GM12878 (cell line): ENCODE measurements at regions not wholly inside any gene's neighbourhood (a gene's known extent, or its start where the extent isn't known, plus 50 kb on each side); places are given as distances from the start of the nearest gene placed in this dataset.
A peak's percentile ranks its signal among the peaks of the same experiment; 100 is the strongest.

ENCODE experiments used
- ATAC-seq: fragments of 200-7000 bp; cut with Tn5 transposase; 3 replicates; pipeline ENCODE4 v1.9.1; 2020; ENCODE audit warnings: mild to moderate bottlenecking, moderate library complexity
- BruUV-seq: library from RNA; stranded (reverse); fragments of 400-500 nt; replicated peaks from 2 replicates; lab custom pipeline; 2021; lab: Mats Ljungman, UMichigan
- CTCF ChIA-PET: fragments of 300-600 bp; sonication (Branson Sonifier 250); formaldehyde crosslinking; extraction: SDS; loops from one replicate; lab custom pipeline; 2021; ENCODE audit warnings: inconsistent platforms; lab: Yijun Ruan, JAX
- POLR2A ChIA-PET: fragments of 350-600 bp; formaldehyde crosslinking; extraction: SDS; loops from one replicate; lab custom pipeline; 2021; ENCODE audit warnings: inconsistent platforms; lab: Charles Lee
- RAD21 ChIA-PET: fragments of 300-600 bp; sonication (Branson Sonifier 250); formaldehyde crosslinking; loops from one replicate; lab custom pipeline; 2023; ENCODE audit warnings: antibody characterized with exemption; ENCODE audit not compliant: unreplicated experiment; lab: Charles Lee
- SMC1A ChIA-PET: fragments of 300-600 bp; sonication (Branson Sonifier 250); formaldehyde crosslinking; loops from one replicate; lab custom pipeline; 2023; ENCODE audit not compliant: unreplicated experiment, uncharacterized antibody; lab: Charles Lee
- DNase-seq: peaks from one replicate; pipeline ENCODE4 v3.0.0-alpha.2; 2011; ENCODE audit warnings: low read depth, low spot score
- FAIRE-seq: peaks from 3 replicates; lab custom pipeline; 2011; peaks lifted over from hg19 to GRCh38; lab: Jason Lieb, UNC
- H2AFZ ChIP-seq: 2 replicates; pipeline ENCODE4 v1.6.0; 2011; ENCODE audit warnings: low read depth, low read length, control low read depth; ENCODE audit not compliant: control insufficient read depth
- H3K27ac ChIP-seq: 2 replicates; pipeline ENCODE4 v1.5.1; 2011; ENCODE audit warnings: control low read depth; ENCODE audit not compliant: control insufficient read depth, insufficient read depth
- H3K27me3 ChIP-seq, 2 experiments: replicated peaks in 1 of 2; 2 replicates each; pipeline versions ENCODE4 v1.6.0 to v1.6.1; 2011; ENCODE audit warnings: low read length in 1 of 2; ENCODE audit not compliant: control insufficient read depth in 2 of 2, insufficient read depth in 2 of 2
- H3K36me3 ChIP-seq, 2 experiments: 2 replicates each; pipeline ENCODE4 v1.5.1; 2011; ENCODE audit warnings: low read length in 1 of 2; ENCODE audit not compliant: control insufficient read depth in 2 of 2, insufficient read depth in 2 of 2
- H3K4me1 ChIP-seq: 2 replicates; pipeline ENCODE4 v1.6.1; 2011; ENCODE audit warnings: mild to moderate bottlenecking, low read length, moderate library complexity, mixed read lengths; ENCODE audit not compliant: control insufficient read depth, insufficient read depth
- H3K4me2 ChIP-seq: 2 replicates; pipeline ENCODE4 v1.6.0; 2011; ENCODE audit warnings: control low read depth; ENCODE audit not compliant: control insufficient read depth, insufficient read depth
- H3K4me3 ChIP-seq: fragments of 200-600 bp; sonication (generic); 2 replicates; pipeline ENCODE4 v1.5.1; 2016
- H3K79me2 ChIP-seq: 2 replicates; pipeline ENCODE4 v1.6.0; 2011; ENCODE audit warnings: low read length; ENCODE audit not compliant: control insufficient read depth, insufficient read depth
- H3K9ac ChIP-seq: 2 replicates; pipeline ENCODE4 v1.8.0; 2011; ENCODE audit warnings: low read length, control low read depth, mixed read lengths; ENCODE audit not compliant: control insufficient read depth, insufficient read depth
- H3K9me3 ChIP-seq: replicated peaks from 3 replicates; pipeline ENCODE4 v1.5.1; 2011; ENCODE audit warnings: mild to moderate bottlenecking, low read length; ENCODE audit not compliant: control insufficient read depth, insufficient read depth
- H4K20me1 ChIP-seq: 2 replicates; pipeline ENCODE4 v1.6.0; 2011; ENCODE audit not compliant: control insufficient read depth, insufficient read depth
- BACH1 ChIP-seq: fragments of 450-650 bp; IDR thresholded peaks from 2 replicates; pipeline ENCODE4 v1.6.1; 2017; ENCODE audit warnings: mild to moderate bottlenecking, borderline replicate concordance
- BCLAF1 ChIP-seq: fragments of 450-650 bp; IDR thresholded peaks from 2 replicates; pipeline ENCODE4 v1.6.1; 2017; ENCODE audit warnings: antibody characterized with exemption, mild to moderate bottlenecking, moderate library complexity
- CBFB ChIP-seq: IDR thresholded peaks from 2 replicates; pipeline ENCODE4 v1.6.1; 2016; ENCODE audit warnings: antibody characterized with exemption, low read depth
- E2F8 ChIP-seq: fragments of 450-650 bp; IDR thresholded peaks from 2 replicates; pipeline ENCODE4 v1.6.1; 2018; ENCODE audit warnings: mild to moderate bottlenecking, low read depth, moderate library complexity; ENCODE audit not compliant: partially characterized antibody
- EP300 ChIP-seq, 2 experiments: fragments of 150-350 bp in 1 of 2; IDR thresholded peaks; 2 replicates each; pipeline ENCODE4 v1.6.1; 2011 to 2012; ENCODE audit warnings: low read depth in 2 of 2, low read length in 2 of 2, borderline replicate concordance in 1 of 2, improper control_type of control experiment in 1 of 2, inconsistent platforms in 1 of 2; ENCODE audit not compliant: control insufficient read depth in 1 of 2
- KDM1A ChIP-seq: fragments of 200-600 bp; sonication (generic); IDR thresholded peaks from 2 replicates; pipeline ENCODE4 v1.6.1; 2016; ENCODE audit warnings: borderline replicate concordance
- MYB ChIP-seq: fragments of 150-350 bp; IDR thresholded peaks from 2 replicates; pipeline ENCODE4 v1.6.1; 2014; ENCODE audit warnings: mild to moderate bottlenecking, low read depth, low read length, borderline replicate concordance
- NFYA ChIP-seq: IDR thresholded peaks from 2 replicates; pipeline ENCODE4 v1.6.1; 2011; ENCODE audit warnings: low read depth, mild to moderate bottlenecking, low read length, improper control_type of control experiment, borderline replicate concordance
- PML ChIP-seq: IDR thresholded peaks from 2 replicates; pipeline ENCODE4 v1.6.1; 2012; ENCODE audit warnings: low read length, inconsistent platforms
- RCOR1 ChIP-seq: conservative IDR thresholded peaks from 2 replicates; pipeline ENCODE4 v1.6.1; 2012; ENCODE audit warnings: low read depth, low read length, improper control_type of control experiment
- RELA ChIP-seq: fragments of 450-650 bp; IDR thresholded peaks from 2 replicates; pipeline ENCODE4 v1.8.0; 2014; ENCODE audit warnings: borderline replicate concordance; ENCODE audit not compliant: partially characterized antibody
- RFX5 ChIP-seq: IDR thresholded peaks from 2 replicates; pipeline ENCODE4 v1.6.1; 2011; ENCODE audit warnings: low read depth, low read length, improper control_type of control experiment
- SREBF1 ChIP-seq: IDR thresholded peaks from 2 replicates; pipeline ENCODE4 v1.6.1; 2012; ENCODE audit warnings: mild to moderate bottlenecking, low read length
- STAT3 ChIP-seq: IDR thresholded peaks from 2 replicates; pipeline ENCODE4 v1.6.1; 2011; ENCODE audit warnings: low read depth, low read length, improper control_type of control experiment
- TCF3 ChIP-seq: IDR thresholded peaks from 2 replicates; pipeline ENCODE4 v1.6.1; 2012; ENCODE audit warnings: low read depth, mild to moderate bottlenecking, low read length, borderline replicate concordance; ENCODE audit not compliant: insufficient read depth
- WRNIP1 ChIP-seq: IDR thresholded peaks from 2 replicates; pipeline ENCODE4 v1.6.1; 2011; ENCODE audit warnings: low read depth, low read length, improper control_type of control experiment, borderline replicate concordance
- ZNF622 ChIP-seq: fragments of 450-650 bp; IDR thresholded peaks from 2 replicates; pipeline ENCODE4 v1.6.1; 2017; ENCODE audit warnings: mild to moderate bottlenecking, inconsistent platforms
- WGBS: methylation state at CpG from one replicate; pipeline ENCODE4 v1.1.6; 2016; ENCODE audit warnings: low lambda C conversion rate; ENCODE audit not compliant: insufficient replicate concordance, insufficient coverage; ENCODE audit errors: missing lambda C conversion rate; 5-methylcytosine and 5-hydroxymethylcytosine counted together
- in situ Hi-C: fragments of 300-500 bp; cut with MboI; formaldehyde crosslinking; loops from 9 replicates; pipeline ENCODE4 v1.14.3; 2018; ENCODE audit warnings: mixed read lengths
- intact Hi-C: fragments of 100-400 bp; cut with micrococcal nuclease; formaldehyde crosslinking; loops from one replicate; pipeline ENCODE4 v1.14.2; 2022; ENCODE audit not compliant: unreplicated experiment
- TF ChIP-seq, protein P1 (sequence below): IDR thresholded peaks from 2 replicates; pipeline ENCODE4 v1.6.1; 2011; ENCODE audit warnings: low read depth, low read length, improper control_type of control experiment, borderline replicate concordance

- ChIA-PET RAD21 (interaction anchor here (1.3 to 2.6 kb wide), 3 partner anchors 16 to 118 kb away, joined by 3 to 12 read pairs (median 6); no protein-coding TSS in a partner anchor), CTCF (interaction anchor here (0.6 to 5.2 kb wide), 4 partner anchors 16 to 100 kb away, joined by 3 to 46 read pairs (median 4); no protein-coding TSS in a partner anchor), SMC1A (interaction anchor here (0.7 to 5.0 kb wide), 5 partner anchors 11 to 842 kb away, joined by 3 to 32 read pairs (median 4); no protein-coding TSS in a partner anchor), POLR2A (interaction anchor here (0.7 to 1.0 kb wide), 3 partner anchors 17 to 106 kb away, joined by 3 read pairs; no protein-coding TSS in a partner anchor)
- BruUV-seq, result no TSS peak
- Histone ChIP-seq H3K9me3 (no peaks in the 10 kb centered on the region; the same call in none of the 3 replicates), H3K4me2 (peak overlapping the region; percentile 57; the same call in 1 of the 2 replicates), H3K4me1 (peaks cover 30% of the 10 kb centered on the region), H3K27me3 (no peaks in the 10 kb centered on the region), H2AFZ (no peak overlapping the region), H3K4me3 (0 out of 2 replicates have a peak overlapping the region, but pooled peaks have one; percentile 5), H3K9ac (no peak overlapping the region), H4K20me1 (no peaks in the 10 kb centered on the region), H3K36me3 (no peaks in the 10 kb centered on the region; a peak in 1 of 4 replicates), H3K27ac (peak overlapping the region; percentile 60; the same call in 1 of the 2 replicates), H3K79me2 (no peaks in the 10 kb centered on the region)
- in situ Hi-C loops (no loop called here), intact Hi-C loops (loop anchor here (1.0 kb wide), 1 partner anchor 36 kb away; no protein-coding TSS in a partner anchor)
- DNase-seq (peak; percentile 80), FAIRE-seq (peak; percentile 98), ATAC-seq (peak; percentile 88)
- WGBS, result 0% methylated on average over 1 of the region's 1 CpG
- TF ChIP-seq WRNIP1, result no peak
- TF ChIP-seq MYB, result no peak
- TF ChIP-seq ZNF622, result no peak
- peak; percentile 74; the same call in 1 of the 2 replicates for TF ChIP-seq BACH1
- 0 out of 2 replicates have a peak, but pooled peaks have one; percentile 59 for TF ChIP-seq RCOR1
- TF ChIP-seq STAT3, result no peak
- TF ChIP-seq KDM1A, result no peak
- peak; percentile 77; the same call in 1 of the 2 replicates for TF ChIP-seq PML
- TF ChIP-seq, protein P1, sequence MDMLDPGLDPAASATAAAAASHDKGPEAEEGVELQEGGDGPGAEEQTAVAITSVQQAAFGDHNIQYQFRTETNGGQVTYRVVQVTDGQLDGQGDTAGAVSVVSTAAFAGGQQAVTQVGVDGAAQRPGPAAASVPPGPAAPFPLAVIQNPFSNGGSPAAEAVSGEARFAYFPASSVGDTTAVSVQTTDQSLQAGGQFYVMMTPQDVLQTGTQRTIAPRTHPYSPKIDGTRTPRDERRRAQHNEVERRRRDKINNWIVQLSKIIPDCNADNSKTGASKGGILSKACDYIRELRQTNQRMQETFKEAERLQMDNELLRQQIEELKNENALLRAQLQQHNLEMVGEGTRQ, result no peak
- TF ChIP-seq RELA, result no peak
- peak; percentile 82 to 95 for TF ChIP-seq EP300 (IDR thresholded peaks at IDR 0.05; ENCODE audit: borderline replicate concordance in 1 of 2, control insufficient read depth in 1 of 2, low read depth in 2 of 2, low read length in 2 of 2)
- TF ChIP-seq CBFB, result no peak; the same call in 1 of the 2 replicates
- TF ChIP-seq BCLAF1, result no peak
- TF ChIP-seq NFYA, result no peak
- TF ChIP-seq E2F8, result no peak
- peak; percentile 91 for TF ChIP-seq TCF3
- TF ChIP-seq SREBF1, result no peak
- TF ChIP-seq RFX5, result no peak
These were observed 118.3 kb upstream of the SCAF11 start for GRCh38 chr12:46108721-46109120.
